ENCODE measurements at regions not wholly inside any gene's neighbourhood (a gene's known extent, or its start where the extent isn't known, plus 50 kb on each side); places are given as distances from the start of the nearest gene placed in this dataset.
"Not testable (repeated sequence)": the region's sequence is repeated elsewhere in the genome, so short reads cannot be mapped to it uniquely, and the experiment has no call there.

GRCh38 chr4:123598331-123598730 is 201.7 kb downstream of the SPRY1 start:
- Histone ChIP-seq H3K9me3 (ENCODE audit: control insufficient read depth, low read length) (no peaks in the 10 kb centered on the region), H3K27me3 (replicated peaks; ENCODE audit: control insufficient read depth, insufficient read depth, low read length, poor library complexity, severe bottlenecking) (no peaks in the 10 kb centered on the region), H3K4me1 (ENCODE audit: control insufficient read depth, insufficient read depth, low read length, poor library complexity, severe bottlenecking) (peaks cover 6% of the 10 kb centered on the region), H3K27ac (ENCODE audit: insufficient read depth, low read length, poor library complexity, severe bottlenecking) (no peak overlapping the region), H3K4me3 (ENCODE audit: insufficient read depth, low read depth, low read length, poor library complexity, severe bottlenecking) (no peak overlapping the region), H3K36me3 (ENCODE audit: control insufficient read depth, insufficient read depth, low read length) (no peaks in the 10 kb centered on the region)
- DNase-seq, result no peak

GRCh38 chr4:123599061-123599919 is 202.7 kb downstream of the SPRY1 start:
- Histone ChIP-seq H3K36me3 (ENCODE audit: control insufficient read depth, insufficient read depth, low read length) (no peaks in the 10 kb centered on the region), H3K27ac (ENCODE audit: insufficient read depth, low read length, poor library complexity, severe bottlenecking) (no peak overlapping the region), H3K27me3 (replicated peaks; ENCODE audit: control insufficient read depth, insufficient read depth, low read length, poor library complexity, severe bottlenecking) (no peaks in the 10 kb centered on the region), H3K9me3 (ENCODE audit: control insufficient read depth, low read length) (no peaks in the 10 kb centered on the region), H3K4me1 (ENCODE audit: control insufficient read depth, insufficient read depth, low read length, poor library complexity, severe bottlenecking) (peaks cover 6% of the 10 kb centered on the region), H3K4me3 (ENCODE audit: insufficient read depth, low read depth, low read length, poor library complexity, severe bottlenecking) (no peak overlapping the region)
- DNase-seq, result no peak

DNA sequence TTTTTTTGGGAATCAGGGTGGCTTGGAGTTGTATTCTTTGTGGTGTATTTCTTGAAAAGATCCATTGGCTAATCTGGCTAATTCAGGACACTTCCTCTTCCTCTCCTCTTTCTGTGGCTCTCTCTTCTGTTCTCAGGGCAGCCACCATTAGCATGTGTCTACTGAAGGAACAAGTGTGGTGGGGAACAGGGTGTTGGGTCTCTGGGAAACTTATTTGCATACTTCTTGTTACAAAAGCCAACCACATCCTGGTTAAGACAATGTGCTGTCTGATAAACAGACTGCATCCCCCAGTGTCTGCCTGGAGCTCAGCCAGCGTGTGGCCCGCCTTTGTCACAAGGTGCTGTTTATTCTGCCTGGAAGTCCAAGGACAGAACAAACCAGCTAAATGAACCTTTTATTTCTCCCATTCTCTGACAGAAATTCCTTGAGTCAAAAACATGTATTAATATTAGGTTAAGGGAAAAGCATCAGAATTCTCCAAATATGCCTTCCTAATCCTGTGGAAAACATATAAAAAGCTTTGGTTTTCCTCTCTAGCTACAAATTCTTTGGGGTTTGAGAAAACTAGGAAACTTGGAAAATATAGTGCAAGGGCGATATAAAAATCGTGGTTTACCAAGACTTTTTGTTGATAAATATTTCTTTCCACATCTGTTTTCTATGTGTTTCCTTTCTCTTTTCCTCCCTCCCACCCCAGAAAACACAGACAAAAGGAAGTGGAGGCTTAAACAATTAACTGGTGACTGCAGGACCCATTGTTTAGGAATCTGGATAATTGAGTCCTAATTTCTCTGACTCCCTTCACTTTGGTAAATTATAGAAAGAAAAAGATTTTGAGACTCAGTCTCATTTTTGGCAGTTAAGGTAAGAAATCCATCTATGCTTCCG is 203.6 kb downstream of the SPRY1 start:
- Histone ChIP-seq H3K27ac (ENCODE audit: insufficient read depth, low read length, poor library complexity, severe bottlenecking) (no peak overlapping the region), H3K9me3 (ENCODE audit: control insufficient read depth, low read length) (no peaks in the 10 kb centered on the region), H3K4me1 (ENCODE audit: control insufficient read depth, insufficient read depth, low read length, poor library complexity, severe bottlenecking) (peaks cover 6% of the 10 kb centered on the region), H3K4me3 (ENCODE audit: insufficient read depth, low read depth, low read length, poor library complexity, severe bottlenecking) (no peak overlapping the region), H3K27me3 (replicated peaks; ENCODE audit: control insufficient read depth, insufficient read depth, low read length, poor library complexity, severe bottlenecking) (no peaks in the 10 kb centered on the region), H3K36me3 (ENCODE audit: control insufficient read depth, insufficient read depth, low read length) (no peaks in the 10 kb centered on the region)
- DNase-seq, result peak; percentile 4 to 38 (median 22)

GRCh38 chr4:123600987-123601904 is 204.7 kb downstream of the SPRY1 start:
- H3K36me3 ChIP-seq (ENCODE audit: control insufficient read depth, insufficient read depth, low read length), result no peaks in the 10 kb centered on the region
- H3K9me3 ChIP-seq (ENCODE audit: control insufficient read depth, low read length), result no peaks in the 10 kb centered on the region
- no peak overlapping the region for H3K4me3 ChIP-seq (ENCODE audit: insufficient read depth, low read depth, low read length, poor library complexity, severe bottlenecking)
- DNase-seq, result no peak
- peaks cover 6% of the 10 kb centered on the region for H3K4me1 ChIP-seq (ENCODE audit: control insufficient read depth, insufficient read depth, low read length, poor library complexity, severe bottlenecking)
- H3K27me3 ChIP-seq (replicated peaks; ENCODE audit: control insufficient read depth, insufficient read depth, low read length, poor library complexity, severe bottlenecking), result no peaks in the 10 kb centered on the region
- no peak overlapping the region for H3K27ac ChIP-seq (ENCODE audit: insufficient read depth, low read length, poor library complexity, severe bottlenecking)

- H3K4me1 ChIP-seq (ENCODE audit: control insufficient read depth, insufficient read depth, low read length, poor library complexity, severe bottlenecking), result peaks cover 6% of the 10 kb centered on the region
- no peaks in the 10 kb centered on the region for H3K36me3 ChIP-seq (ENCODE audit: control insufficient read depth, insufficient read depth, low read length)
Observed at GRCh38 chr4:123602007-123602406, 205.4 kb downstream of the SPRY1 start.

DNA sequence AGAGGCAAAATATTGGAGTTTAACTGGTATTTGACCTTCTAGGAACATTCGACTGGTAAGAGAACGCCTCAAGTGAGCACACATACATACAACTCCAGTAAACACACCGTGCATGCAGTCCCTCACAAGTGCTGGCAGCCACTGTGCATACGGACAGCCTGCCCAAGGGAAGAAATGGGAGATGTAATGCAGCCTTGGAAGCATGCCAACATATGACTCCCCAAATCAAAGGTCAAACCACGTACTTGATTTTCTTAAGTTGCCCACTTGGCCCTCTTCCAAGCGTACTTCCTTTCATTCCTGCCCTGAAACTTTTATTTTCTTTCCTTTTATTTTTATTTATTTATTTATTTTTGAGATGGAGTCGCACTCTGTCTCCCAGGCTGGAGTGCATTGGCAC is 206.6 kb downstream of the SPRY1 start:
- no peak overlapping the region for H3K4me3 ChIP-seq (ENCODE audit: insufficient read depth, low read depth, low read length, poor library complexity, severe bottlenecking)

More at GRCh38 chr4:123602007-123602406, 205.4 kb downstream of the SPRY1 start:
- H3K27me3 ChIP-seq (replicated peaks; ENCODE audit: control insufficient read depth, insufficient read depth, low read length, poor library complexity, severe bottlenecking), result no peaks in the 10 kb centered on the region
- H3K4me3 ChIP-seq (ENCODE audit: insufficient read depth, low read depth, low read length, poor library complexity, severe bottlenecking), result no peak overlapping the region
- H3K27ac ChIP-seq (ENCODE audit: insufficient read depth, low read length, poor library complexity, severe bottlenecking), result no peak overlapping the region
- DNase-seq, result no peak
- no peaks in the 10 kb centered on the region for H3K9me3 ChIP-seq (ENCODE audit: control insufficient read depth, low read length)

GRCh38 chr4:123605797-123606196 is 209.2 kb downstream of the SPRY1 start:
- not testable (repeated sequence) for H3K4me3 ChIP-seq (ENCODE audit: insufficient read depth, low read depth, low read length, poor library complexity, severe bottlenecking); H3K27me3 ChIP-seq (replicated peaks; ENCODE audit: control insufficient read depth, insufficient read depth, low read length, poor library complexity, severe bottlenecking); H3K9me3 ChIP-seq (ENCODE audit: control insufficient read depth, low read length); DNase-seq; H3K27ac ChIP-seq (ENCODE audit: insufficient read depth, low read length, poor library complexity, severe bottlenecking); H3K36me3 ChIP-seq (ENCODE audit: control insufficient read depth, insufficient read depth, low read length); H3K4me1 ChIP-seq (ENCODE audit: control insufficient read depth, insufficient read depth, low read length, poor library complexity, severe bottlenecking)

More for the DNA sequence above, 206.6 kb downstream of the SPRY1 start:
- H3K27me3 ChIP-seq (replicated peaks; ENCODE audit: control insufficient read depth, insufficient read depth, low read length, poor library complexity, severe bottlenecking), result no peaks in the 10 kb centered on the region
- no peak overlapping the region for H3K27ac ChIP-seq (ENCODE audit: insufficient read depth, low read length, poor library complexity, severe bottlenecking)
- DNase-seq, result no peak
- no peaks in the 10 kb centered on the region for H3K36me3 ChIP-seq (ENCODE audit: control insufficient read depth, insufficient read depth, low read length)
- H3K4me1 ChIP-seq (ENCODE audit: control insufficient read depth, insufficient read depth, low read length, poor library complexity, severe bottlenecking), result peaks cover 6% of the 10 kb centered on the region
- H3K9me3 ChIP-seq (ENCODE audit: control insufficient read depth, low read length), result no peaks in the 10 kb centered on the region

DNA sequence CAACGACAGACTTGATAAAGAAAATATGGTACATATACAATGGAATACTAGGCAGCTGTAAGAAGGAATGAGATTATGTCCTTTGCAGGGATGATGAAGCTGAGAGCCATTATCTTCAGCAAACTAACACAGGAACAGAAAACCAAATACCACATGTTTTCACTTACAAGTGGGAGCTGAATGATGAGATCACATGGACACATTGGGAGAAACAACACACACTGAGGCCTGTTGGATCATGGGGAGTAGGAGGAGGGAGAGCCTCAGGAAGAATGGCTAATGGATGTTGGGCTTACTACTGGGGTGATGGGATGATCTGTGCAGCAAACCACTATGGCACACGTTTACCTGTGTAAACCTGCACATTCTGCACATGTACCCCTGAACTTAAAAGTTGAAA is 209.7 kb downstream of the SPRY1 start:
- no peaks in the 10 kb centered on the region for H3K27me3 ChIP-seq (replicated peaks; ENCODE audit: control insufficient read depth, insufficient read depth, low read length, poor library complexity, severe bottlenecking)

GRCh38 chr4:123606946-123607542 is 210.4 kb downstream of the SPRY1 start:
- H3K27ac ChIP-seq (ENCODE audit: insufficient read depth, low read length, poor library complexity, severe bottlenecking), result no peak overlapping the region
- no peak overlapping the region for H3K4me3 ChIP-seq (ENCODE audit: insufficient read depth, low read depth, low read length, poor library complexity, severe bottlenecking)
- H3K9me3 ChIP-seq (ENCODE audit: control insufficient read depth, low read length), result no peaks in the 10 kb centered on the region
- no peaks in the 10 kb centered on the region for H3K4me1 ChIP-seq (ENCODE audit: control insufficient read depth, insufficient read depth, low read length, poor library complexity, severe bottlenecking)
- H3K36me3 ChIP-seq (ENCODE audit: control insufficient read depth, insufficient read depth, low read length), result no peaks in the 10 kb centered on the region
- H3K27me3 ChIP-seq (replicated peaks; ENCODE audit: control insufficient read depth, insufficient read depth, low read length, poor library complexity, severe bottlenecking), result no peaks in the 10 kb centered on the region
- no peak for DNase-seq

More for the DNA sequence above, 209.7 kb downstream of the SPRY1 start:
- no peaks in the 10 kb centered on the region for H3K4me1 ChIP-seq (ENCODE audit: control insufficient read depth, insufficient read depth, low read length, poor library complexity, severe bottlenecking)
- H3K9me3 ChIP-seq (ENCODE audit: control insufficient read depth, low read length), result no peaks in the 10 kb centered on the region
- no peak for DNase-seq
- H3K36me3 ChIP-seq (ENCODE audit: control insufficient read depth, insufficient read depth, low read length), result no peaks in the 10 kb centered on the region
- H3K4me3 ChIP-seq (ENCODE audit: insufficient read depth, low read depth, low read length, poor library complexity, severe bottlenecking), result no peak overlapping the region
- H3K27ac ChIP-seq (ENCODE audit: insufficient read depth, low read length, poor library complexity, severe bottlenecking), result no peak overlapping the region

Measured in effector memory CD4-positive, alpha-beta T cell (primary cell).